ENCODE measurements at regions not wholly inside any gene's neighbourhood (a gene's known extent, or its start where the extent isn't known, plus 50 kb on each side); places are given as distances from the start of the nearest gene placed in this dataset.

DNA sequence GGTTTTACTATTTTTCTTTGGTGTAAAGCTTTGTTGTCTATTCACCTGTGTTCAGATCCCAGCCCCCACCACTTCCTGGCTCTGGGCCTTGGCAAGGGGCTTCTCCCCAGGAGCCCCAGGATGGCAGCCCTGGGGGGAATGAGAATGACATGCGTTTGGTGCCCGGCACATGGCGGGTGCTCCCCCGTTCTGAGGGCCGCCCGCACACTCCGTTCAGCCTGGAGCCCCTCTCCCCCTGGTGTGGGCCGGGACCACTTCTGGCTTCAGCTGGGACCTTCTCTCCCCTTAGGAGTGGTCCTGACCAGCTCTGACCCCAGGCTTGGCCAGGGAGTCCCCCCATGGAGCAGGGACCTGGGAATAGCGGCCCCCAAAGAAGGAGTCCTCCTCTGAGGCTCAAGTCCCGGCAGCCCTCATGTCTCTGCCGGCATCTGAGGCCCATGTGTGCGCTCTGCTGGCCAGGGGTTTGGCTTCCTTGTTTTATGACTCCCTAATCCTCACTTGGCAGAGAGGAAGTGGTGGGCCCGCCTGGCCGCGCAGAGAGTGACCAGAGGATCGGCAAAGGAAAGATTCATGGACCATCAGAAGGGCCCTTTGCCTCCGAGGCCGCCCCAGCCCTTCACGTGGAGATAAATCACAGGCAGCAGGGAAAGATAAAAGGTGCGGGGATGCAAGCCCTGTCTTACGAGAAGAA lies 57.0 kb upstream of the LMX1B start:
- no peak for DNase-seq (ENCODE audit: low spot score)

GRCh38 chr9:126558051-126558665 lies 55.6 kb upstream of the LMX1B start:
- DNase-seq (ENCODE audit: low spot score), result peak; percentile 56

DNA sequence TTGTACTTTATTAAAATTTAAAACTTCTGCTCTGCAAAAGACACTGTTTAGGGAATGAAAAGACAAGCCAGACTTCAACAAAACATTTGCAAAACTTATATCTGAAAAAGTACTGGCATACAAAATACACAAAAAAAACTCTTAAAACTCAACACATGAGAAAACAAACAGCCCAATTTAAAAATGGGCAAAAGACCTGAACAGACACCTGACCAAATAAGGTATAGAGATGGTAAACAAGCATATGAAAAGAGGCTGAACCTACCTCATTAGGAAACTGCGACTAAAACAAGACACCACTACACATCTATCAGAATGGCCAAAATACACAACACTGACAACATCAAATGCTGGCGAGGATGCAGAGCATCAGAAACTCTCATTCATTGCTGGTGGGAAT lies 54.4 kb upstream of the LMX1B start:
- no peak for DNase-seq (ENCODE audit: low spot score)

DNA sequence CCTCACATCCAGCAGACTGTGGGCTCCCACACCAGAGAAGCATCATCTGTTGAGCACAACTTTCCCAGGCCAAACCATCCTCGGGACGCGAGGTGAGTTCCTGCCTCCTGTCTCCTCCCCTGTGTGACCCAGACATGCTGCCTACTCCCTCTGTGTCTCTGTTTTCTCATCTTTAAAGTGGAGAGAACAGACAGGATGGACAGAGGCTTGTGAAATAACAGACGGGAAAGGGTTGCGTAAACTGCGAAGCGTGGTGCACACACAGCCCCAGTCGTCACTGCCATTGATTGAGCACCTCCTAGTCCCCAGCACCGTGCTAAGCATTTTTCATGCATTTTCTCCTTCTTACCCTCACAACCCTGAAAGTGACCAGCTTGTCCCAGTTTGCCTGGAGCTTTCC lies 52.1 kb upstream of the LMX1B start:
- no peak for DNase-seq (ENCODE audit: low spot score)

- no peak for DNase-seq (ENCODE audit: low spot score)
Observed at GRCh38 chr9:126563556-126563955, 50.2 kb upstream of the LMX1B start.
